NOMO-1 treated with DMSO at 0.1 percent for 48 hours (cell line): ENCODE measurements at regions not wholly inside any gene's neighbourhood (a gene's known extent, or its start where the extent isn't known, plus 50 kb on each side); places are given as distances from the start of the nearest gene placed in this dataset.
"Not testable (repeated sequence)": the region's sequence is repeated elsewhere in the genome, so short reads cannot be mapped to it uniquely, and the experiment has no call there.

ENCODE experiments used
- DNase-seq: peaks from one replicate; lab custom pipeline; 2025; ENCODE audit not compliant: unreplicated experiment; lab: John Stamatoyannopoulos, UW

DNA sequence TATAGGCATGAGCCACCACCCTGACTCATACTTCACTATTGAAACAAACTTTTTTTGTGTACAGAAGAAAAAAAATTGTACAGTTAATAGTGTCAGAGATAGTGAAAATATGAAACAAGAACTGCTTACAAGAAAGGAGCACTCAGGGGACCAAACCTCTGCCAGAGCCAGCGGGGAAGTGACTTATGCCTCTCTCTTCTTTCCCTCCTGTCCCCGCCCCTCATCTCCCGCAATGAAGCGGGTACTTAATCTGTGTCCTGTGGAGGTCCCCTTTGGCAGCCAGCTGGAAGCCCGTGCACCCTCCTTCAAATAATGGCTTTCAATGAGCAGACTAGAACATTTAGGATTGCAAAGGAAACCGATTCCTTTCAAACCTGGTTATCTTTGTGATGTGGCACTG is 51.5 kb downstream of the PPIAL4A start:
- not testable (repeated sequence) for DNase-seq

DNA sequence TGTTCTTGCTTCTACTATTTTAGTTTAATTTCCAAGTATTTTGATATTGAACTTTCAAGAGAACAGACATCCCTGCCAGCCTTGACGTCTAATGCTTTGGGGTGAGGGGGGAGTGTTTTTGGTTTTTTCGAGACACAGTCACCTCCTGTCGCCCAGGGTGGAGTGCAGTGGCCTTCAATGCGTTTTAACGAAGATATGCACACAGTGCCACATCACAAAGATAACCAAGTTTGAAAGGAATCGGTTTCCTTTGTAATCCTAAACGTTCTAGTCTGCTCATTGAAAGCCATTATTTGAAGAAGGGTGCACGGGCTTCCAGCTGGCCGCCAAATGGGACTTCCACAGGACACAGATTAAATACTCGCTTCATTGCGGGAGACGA is 52.3 kb downstream of the PPIAL4A start:
- not testable (repeated sequence) for DNase-seq

DNA sequence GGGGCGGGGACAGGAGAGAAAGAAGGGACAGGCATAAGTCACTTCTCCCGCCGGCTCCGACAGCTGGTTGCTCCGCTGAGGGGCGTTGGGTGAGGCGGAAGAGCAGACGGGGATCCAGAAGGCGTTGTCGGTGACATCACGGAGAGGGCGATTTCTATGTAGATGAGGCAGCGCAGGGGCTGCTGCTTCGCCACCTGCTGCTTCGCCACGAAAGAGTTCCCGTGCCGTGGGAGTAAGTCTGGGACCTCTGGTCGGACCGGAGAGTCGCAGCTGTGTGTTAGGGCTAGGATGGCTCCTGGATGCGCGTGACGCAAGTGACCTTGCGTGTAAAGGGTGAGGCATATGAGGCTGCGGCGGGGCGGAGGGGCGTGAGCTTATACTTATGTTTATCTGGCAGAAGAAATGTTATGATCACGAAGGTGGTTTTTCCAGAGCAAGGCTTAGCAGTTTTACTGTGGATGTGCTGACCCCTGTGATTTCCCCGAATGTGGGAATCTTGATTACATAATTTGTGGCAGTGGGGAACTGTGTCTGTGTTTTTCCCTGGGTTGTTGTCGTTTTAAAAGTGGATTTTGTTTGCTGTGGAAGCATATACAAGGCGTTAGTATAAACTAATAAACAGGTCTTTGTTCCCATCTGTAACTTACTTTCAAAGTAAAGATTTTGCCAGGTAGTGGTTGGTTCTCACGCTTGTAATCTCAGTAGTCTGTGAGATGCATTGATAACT is 52.8 kb downstream of the PPIAL4A start:
- peak; percentile 74 for DNase-seq

DNA sequence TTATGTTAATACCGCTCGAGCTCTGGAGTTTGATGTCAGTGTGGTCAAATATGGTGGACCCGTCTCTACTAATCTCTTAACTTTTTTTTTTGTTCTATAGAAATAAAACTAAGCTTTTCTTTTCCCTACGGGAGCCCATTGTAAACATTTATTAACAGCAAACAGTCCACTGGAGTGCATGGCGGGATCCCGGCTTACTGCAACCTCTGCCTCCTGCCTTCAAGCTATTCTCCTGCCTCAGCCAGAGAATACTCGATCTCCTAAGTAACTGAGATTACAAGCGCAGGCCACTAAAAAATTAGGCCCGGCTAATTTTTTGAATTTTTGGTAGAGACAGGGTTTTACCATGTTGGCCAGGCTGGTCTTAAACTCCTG is 53.4 kb downstream of the PPIAL4A start:
- not testable (repeated sequence) for DNase-seq

DNA sequence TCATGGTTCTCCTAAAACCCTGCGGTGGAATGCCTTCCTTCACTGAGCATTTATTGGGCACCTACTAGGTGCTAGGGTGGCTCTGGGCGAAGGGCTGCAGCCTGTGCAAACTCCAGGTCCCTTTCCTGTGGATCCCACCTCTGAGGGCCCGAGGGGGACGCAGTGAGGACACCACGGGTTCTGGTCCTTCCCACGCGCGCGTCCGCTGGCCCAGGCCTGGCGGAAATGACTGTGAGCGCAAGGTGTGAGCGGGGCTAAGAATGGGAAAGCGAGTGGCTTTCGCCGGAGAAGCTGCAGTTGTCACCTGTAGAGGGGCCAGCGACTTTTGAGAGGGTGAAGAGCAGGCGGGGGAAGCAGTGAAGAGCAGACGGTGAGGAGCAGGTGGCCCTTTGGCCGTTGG is 55.1 kb downstream of the PPIAL4A start:
- DNase-seq = not testable (repeated sequence)

DNA sequence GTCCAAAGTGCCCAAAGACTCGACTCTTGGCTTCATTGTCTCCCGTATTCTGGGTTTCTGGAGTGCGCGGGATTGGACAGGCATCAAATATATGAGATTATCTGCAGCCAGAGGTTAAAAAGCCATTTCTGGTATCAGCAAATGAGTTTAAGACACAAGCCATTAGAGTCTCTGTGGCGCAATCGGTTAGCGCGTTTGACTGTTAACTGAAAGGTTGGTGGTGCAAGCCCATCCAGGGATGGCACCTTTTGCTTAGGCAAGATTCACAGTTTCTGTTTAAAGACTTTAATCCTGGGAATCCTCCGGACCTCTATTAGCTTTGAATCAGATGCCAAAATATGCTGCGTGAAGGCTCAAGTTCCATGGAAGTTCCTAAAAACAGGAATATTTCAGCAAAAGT is 55.6 kb downstream of the PPIAL4A start:
- peak; percentile 11 for DNase-seq

- DNase-seq = peak; percentile 39
Observed at GRCh38 chr1:120947114-120947513, 57.5 kb downstream of the PPIAL4A start.

GRCh38 chr1:120949724-120950123 is 60.2 kb downstream of the PPIAL4A start:
- not testable (repeated sequence) for DNase-seq

DNA sequence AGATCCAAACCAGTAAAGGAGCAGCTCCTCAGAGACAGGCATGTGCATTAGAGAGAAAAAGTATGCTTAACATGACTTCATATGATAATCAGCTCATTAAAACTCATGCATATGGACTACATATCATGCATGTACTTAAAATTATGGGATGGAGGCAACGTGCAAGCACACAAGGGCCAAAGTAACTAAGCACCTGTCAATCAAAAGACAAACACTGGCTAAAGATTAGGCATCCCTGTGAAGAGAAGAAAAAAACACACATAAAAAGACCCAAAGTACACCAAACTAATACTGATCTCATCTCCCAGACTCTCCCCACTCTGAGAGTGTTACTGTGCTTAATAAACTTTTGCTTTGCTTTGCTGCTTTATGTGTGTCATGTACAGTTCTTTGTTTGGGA is 61.1 kb downstream of the PPIAL4A start:
- not testable (repeated sequence) for DNase-seq

DNA sequence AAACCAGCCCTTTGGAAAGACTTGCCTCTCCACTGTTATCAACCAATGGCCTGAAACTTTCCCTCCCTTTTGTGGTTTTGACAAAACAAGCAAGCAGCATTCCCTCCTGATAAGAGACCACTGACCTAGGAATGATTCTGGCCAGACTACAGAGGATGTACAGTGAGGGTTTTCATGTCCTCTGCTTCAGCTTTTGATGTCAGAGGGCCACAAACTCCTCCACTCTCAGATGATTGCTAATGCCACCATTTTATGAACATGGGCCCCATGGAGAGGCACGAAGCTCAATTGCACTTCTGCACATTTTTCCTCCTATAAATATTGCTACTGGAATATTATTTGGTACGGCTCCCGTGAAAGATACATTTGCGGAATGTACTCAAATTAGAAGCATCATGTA is 61.5 kb downstream of the PPIAL4A start:
- DNase-seq = not testable (repeated sequence)

GRCh38 chr1:120952207-120952870 is 62.8 kb downstream of the PPIAL4A start:
- DNase-seq = not testable (repeated sequence)

DNA sequence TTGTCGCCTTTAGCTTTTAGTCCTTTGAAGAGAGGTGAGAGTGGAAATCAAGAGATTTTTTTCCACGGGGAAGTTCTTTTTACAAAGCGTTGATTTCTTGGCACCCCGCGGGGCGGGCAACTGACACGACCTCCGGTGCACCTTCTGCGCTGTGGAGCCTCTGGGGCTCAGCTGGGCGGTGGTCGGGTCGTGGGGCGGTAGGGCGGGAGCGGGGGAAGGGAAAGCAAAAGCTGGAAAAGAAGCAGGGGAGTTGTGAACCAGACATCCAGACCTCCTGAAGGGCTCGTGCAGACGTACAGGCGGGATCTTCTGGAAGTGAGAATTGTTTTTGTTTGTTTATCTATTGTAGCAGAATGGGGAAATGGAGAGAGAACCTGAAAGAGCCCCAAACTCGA is 63.3 kb downstream of the PPIAL4A start:
- DNase-seq = not testable (repeated sequence)

DNA sequence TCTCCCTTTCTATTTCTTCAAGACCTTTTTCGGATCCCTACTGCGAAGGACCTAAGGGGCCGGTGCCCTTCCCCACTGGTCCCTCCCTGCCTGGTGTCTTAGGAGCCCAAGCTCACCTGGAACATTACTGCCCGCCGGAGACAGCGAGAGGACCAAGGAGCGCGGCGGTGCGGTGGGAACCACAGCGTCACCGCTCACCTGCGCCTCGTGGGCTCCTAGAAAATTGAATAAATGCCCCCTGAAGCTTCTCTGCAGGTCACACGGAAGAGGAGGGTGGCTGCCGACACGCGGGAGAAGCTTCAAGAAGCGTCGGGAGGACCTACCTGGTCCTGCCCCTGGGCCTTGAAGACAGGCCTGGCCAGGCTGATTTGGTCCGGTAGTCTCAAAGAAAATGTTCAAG is 65.2 kb downstream of the PPIAL4A start:
- no peak for DNase-seq

DNA sequence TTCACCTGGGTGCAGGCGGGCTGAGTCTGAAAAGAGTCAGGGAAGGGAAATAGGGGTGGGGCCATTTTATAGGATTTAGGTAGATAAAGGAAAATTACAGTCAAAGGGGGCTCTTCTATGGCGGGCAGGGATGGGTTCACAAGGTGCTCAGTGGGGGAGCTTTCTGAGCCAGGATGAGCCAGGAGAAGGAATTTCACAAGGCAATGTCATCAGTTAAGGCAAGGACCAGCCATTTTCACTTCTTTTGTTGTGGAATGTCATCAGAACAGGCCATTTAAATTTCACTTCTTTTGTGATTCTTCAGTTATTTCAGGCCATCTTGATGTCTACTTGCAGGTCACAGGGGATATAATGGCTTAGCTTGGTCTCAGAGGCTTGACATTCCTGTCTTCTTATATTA is 66.4 kb downstream of the PPIAL4A start:
- not testable (repeated sequence) for DNase-seq

GRCh38 chr1:120966018-120966417 is 76.4 kb downstream of the PPIAL4A start:
- DNase-seq = not testable (repeated sequence)

DNA sequence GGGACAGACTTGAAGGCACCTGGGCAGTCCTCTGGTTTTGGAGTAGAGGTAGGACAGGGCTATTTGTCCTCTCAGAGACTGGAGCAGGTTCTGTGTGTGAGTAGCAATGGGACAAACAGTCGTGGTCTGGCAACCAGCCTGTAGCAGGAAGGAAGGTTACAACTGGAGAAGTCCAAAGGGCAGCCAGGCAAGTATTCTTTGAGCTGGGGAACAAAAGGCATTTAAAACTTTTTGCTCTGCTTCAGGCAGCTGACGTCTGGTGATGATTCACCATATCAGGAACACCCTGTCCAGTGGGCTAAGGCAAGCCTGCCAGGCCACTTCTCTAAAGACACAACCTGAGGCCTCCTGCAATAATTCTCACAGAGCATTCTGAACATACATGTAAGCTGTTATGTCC is 83.3 kb downstream of the PPIAL4A start:
- DNase-seq = peak; percentile 34

DNA sequence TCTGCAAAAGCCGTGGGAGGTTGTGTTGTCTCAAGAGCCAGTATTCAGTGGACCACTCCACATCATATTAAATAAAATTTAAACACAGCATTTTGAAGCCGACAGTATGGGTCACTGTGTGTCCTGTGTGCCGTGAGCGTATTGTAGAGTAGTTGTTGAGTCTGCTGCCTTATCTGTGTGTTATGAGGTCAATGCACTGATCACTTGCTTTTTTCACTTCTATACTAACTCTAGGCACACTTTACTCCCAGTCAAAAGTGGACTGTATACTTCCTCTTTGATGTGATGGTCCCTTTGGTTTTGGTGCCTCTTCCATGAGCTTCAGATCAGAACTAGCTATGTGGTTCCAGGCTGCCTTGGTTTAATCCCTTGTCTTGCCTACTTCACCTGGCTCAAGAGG is 84.3 kb downstream of the PPIAL4A start:
- DNase-seq = not testable (repeated sequence)

DNA sequence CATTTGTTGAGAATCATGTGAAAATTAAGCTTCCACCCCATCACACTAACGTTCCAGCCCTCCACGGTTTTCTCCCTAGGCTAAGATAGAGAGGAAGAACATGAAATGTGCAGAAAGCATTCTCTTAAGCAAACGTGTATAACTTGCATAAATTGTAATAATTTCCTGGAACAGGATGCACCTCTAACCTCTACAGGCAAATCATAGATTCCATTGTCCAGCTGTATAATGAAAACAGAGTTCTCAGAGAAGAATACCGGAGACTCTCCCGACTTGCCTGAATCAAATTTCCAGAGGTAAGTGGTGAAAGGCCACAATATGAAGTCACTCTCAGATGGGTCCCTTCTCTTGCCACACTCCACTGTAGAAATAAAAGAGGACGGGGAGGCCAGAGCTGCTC is 87.7 kb downstream of the PPIAL4A start:
- not testable (repeated sequence) for DNase-seq

DNA sequence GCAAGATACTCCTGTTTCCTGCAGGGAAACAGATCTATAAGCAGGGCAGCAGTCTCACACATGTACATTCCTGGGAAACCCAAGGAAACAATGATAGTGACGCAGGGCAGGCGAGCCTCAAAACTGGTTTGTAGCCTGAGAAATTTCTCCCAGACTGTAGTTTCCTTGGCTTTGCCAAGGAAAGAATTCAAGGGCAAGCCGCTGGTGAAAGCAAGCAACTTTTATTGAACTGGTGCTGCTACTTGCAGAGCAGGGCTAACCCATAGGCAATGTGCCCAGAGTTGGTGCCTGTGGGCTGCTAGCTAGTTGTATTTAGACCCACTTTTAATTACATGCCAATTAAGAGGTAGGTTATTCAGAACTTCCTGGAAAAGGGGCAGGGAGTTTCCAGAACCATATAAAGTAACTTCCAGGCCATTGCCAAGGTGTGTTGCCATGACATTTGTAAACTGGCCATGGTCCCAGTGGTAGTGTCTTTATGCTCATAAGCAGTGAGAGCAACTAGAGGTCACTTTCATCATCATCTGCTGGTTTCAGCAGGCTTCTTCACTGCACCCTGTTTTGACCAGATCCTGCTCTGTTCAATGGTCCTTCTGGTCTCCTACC is 92.0 kb downstream of the PPIAL4A start:
- DNase-seq = not testable (repeated sequence)

DNA sequence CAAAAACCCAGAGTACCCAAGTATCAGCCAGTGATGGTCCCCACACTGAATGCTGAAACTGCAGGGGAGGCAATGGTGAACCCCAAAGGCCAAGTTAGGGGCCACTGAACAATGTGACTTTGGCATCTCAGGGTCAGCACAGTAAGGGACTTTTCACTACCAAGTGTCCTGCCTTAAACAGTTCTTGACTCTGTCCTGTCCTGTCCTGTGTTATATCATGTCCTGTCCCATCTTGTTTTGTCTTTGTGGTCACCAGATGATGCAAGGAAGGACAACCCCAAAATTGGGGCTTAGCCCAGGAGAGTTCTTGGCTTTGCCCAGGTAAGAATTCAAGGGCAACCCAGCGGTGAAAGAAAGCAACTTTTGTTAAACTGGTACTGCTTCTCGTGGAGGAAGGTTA is 105.0 kb downstream of the PPIAL4A start:
- not testable (repeated sequence) for DNase-seq

DNA sequence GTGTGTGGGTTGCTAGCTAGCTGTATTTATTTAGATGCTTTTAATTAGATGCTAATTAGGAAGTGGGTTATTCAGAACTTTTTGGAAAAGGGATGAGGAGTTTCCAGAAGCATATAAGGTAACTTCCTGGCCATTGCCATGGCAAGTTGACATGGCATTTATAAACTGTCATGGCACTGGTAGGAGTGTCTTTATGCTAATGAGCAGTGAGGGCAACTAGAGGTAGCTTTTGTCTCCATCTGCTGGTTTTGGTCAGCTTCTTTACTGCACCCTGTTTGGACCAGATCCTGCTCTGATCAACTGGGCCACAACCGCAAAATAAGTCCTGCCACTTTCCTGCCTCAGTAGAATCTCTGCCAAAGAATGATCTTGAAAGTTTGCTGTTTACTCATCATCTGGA is 105.5 kb downstream of the PPIAL4A start:
- not testable (repeated sequence) for DNase-seq

DNA sequence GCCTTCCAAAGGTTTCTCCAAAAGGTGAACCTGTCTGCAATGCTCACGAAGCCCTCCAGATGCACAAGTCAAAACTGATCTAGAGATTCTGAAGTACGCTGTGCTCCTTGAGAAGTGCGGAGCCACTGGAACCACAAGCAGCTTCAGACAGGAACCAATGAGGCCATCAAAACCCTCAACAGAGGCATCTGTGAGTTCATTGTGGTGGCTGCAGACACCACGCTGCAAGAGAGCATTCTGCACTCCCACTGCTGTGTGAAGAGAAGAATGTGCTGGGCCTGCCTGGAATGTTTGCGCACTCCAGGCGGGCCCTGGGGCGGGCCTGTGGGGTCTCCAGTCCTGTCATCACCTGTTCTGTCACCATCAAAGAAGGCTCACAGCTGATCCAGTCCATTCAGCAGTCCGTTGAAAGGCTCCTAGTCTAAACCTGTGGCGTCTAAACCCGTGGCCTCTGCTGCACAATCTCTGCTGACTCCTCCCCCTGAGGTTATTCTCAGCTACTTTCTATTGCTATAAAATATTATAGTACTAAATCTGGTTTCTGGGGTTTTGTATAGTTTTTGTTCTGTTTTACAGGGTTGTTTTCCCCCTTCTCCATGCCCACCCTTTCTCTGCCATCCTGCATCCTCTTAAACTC is 111.6 kb downstream of the PPIAL4A start:
- not testable (repeated sequence) for DNase-seq
